ENCODE measurements at regions not wholly inside any gene's neighbourhood (a gene's known extent, or its start where the extent isn't known, plus 50 kb on each side); places are given as distances from the start of the nearest gene placed in this dataset.
"Not testable (repeated sequence)": the region's sequence is repeated elsewhere in the genome, so short reads cannot be mapped to it uniquely, and the experiment has no call there.

- no peaks in the 10 kb centered on the region for H3K4me1 Mint-ChIP-seq
- H3K27me3 Mint-ChIP-seq: peaks cover 21% of the 10 kb centered on the region
- H3K27ac Mint-ChIP-seq: no peak overlapping the region
- H3K36me3 Mint-ChIP-seq: no peaks in the 10 kb centered on the region
- H3K9me3 Mint-ChIP-seq (ENCODE audit: low read depth): no peaks in the 10 kb centered on the region
- DNase-seq: no peak
- CTCF ChIA-PET: no interaction called here
- no peak for ATAC-seq
- H3K4me3 Mint-ChIP-seq: no peak overlapping the region
Measured at GRCh38 chr9:90167914-90168313, 474.7 kb downstream of the DIRAS2 start.

GRCh38 chr9:90169490-90169889 is 473.1 kb downstream of the DIRAS2 start:
- CTCF ChIA-PET: no interaction called here
- H3K4me1 Mint-ChIP-seq: no peaks in the 10 kb centered on the region
- ATAC-seq (no peak), DNase-seq (no peak)
- H3K27me3 Mint-ChIP-seq: peaks cover 24% of the 10 kb centered on the region
- no peaks in the 10 kb centered on the region for H3K9me3 Mint-ChIP-seq (ENCODE audit: low read depth)
- no peaks in the 10 kb centered on the region for H3K36me3 Mint-ChIP-seq
- no peak overlapping the region for H3K4me3 Mint-ChIP-seq
- no peak overlapping the region for H3K27ac Mint-ChIP-seq

GRCh38 chr9:90173935-90174334 is 468.7 kb downstream of the DIRAS2 start:
- not testable (repeated sequence) for H3K9me3 Mint-ChIP-seq (ENCODE audit: low read depth); H3K36me3 Mint-ChIP-seq; H3K4me3 Mint-ChIP-seq; ATAC-seq; H3K27ac Mint-ChIP-seq; DNase-seq; H3K4me1 Mint-ChIP-seq
- CTCF ChIA-PET: interaction anchor here (0.7 kb wide), 1 partner anchor 747 kb away, joined by 3 read pairs; no protein-coding TSS in a partner anchor
- H3K27me3 Mint-ChIP-seq: peaks cover 14% of the 10 kb centered on the region

GRCh38 chr9:90174346-90174745 is 468.3 kb downstream of the DIRAS2 start:
- CTCF ChIA-PET: interaction anchor here (0.7 kb wide), 1 partner anchor 747 kb away, joined by 3 read pairs; no protein-coding TSS in a partner anchor
- H3K36me3 Mint-ChIP-seq; DNase-seq; H3K9me3 Mint-ChIP-seq (ENCODE audit: low read depth); H3K27ac Mint-ChIP-seq; ATAC-seq; H3K4me3 Mint-ChIP-seq; H3K4me1 Mint-ChIP-seq: not testable (repeated sequence)
- peaks cover 14% of the 10 kb centered on the region for H3K27me3 Mint-ChIP-seq

- Mint-ChIP-seq H3K4me3 (no peak overlapping the region), H3K9me3 (ENCODE audit: low read depth) (no peaks in the 10 kb centered on the region), H3K36me3 (no peaks in the 10 kb centered on the region), H3K27ac (no peak overlapping the region), H3K4me1 (no peaks in the 10 kb centered on the region), H3K27me3 (peaks cover 14% of the 10 kb centered on the region)
- CTCF ChIA-PET: no interaction called here
- no peak for DNase-seq
- ATAC-seq: no peak
Measured at GRCh38 chr9:90175257-90175656, 467.4 kb downstream of the DIRAS2 start.

- Mint-ChIP-seq H3K9me3 (ENCODE audit: low read depth) (no peaks in the 10 kb centered on the region), H3K4me1 (no peaks in the 10 kb centered on the region), H3K27ac (no peak overlapping the region), H3K4me3 (no peak overlapping the region), H3K36me3 (no peaks in the 10 kb centered on the region), H3K27me3 (peaks cover 12% of the 10 kb centered on the region)
- ATAC-seq: no peak
- no peak for DNase-seq
- CTCF ChIA-PET: no interaction called here
Measured at GRCh38 chr9:90175865-90176264, 466.8 kb downstream of the DIRAS2 start.

- no peak overlapping the region for H3K27ac Mint-ChIP-seq
- DNase-seq (no peak), ATAC-seq (no peak)
- H3K36me3 Mint-ChIP-seq: no peaks in the 10 kb centered on the region
- H3K4me3 Mint-ChIP-seq: no peak overlapping the region
- H3K4me1 Mint-ChIP-seq: no peaks in the 10 kb centered on the region
- CTCF ChIA-PET: interaction anchor here (0.5 kb wide), 1 partner anchor 130 kb away, joined by 5 read pairs; no protein-coding TSS in a partner anchor
- H3K9me3 Mint-ChIP-seq (ENCODE audit: low read depth): no peaks in the 10 kb centered on the region
- peaks cover 5% of the 10 kb centered on the region for H3K27me3 Mint-ChIP-seq
Measured at GRCh38 chr9:90176901-90177300, 465.7 kb downstream of the DIRAS2 start.

GRCh38 chr9:90180381-90180780 is 462.2 kb downstream of the DIRAS2 start:
- no peak overlapping the region for H3K4me3 Mint-ChIP-seq
- H3K4me1 Mint-ChIP-seq: no peaks in the 10 kb centered on the region
- no peak overlapping the region for H3K27ac Mint-ChIP-seq
- peaks cover 8% of the 10 kb centered on the region for H3K27me3 Mint-ChIP-seq
- no peak for DNase-seq
- H3K9me3 Mint-ChIP-seq (ENCODE audit: low read depth): no peaks in the 10 kb centered on the region
- no peak for ATAC-seq
- CTCF ChIA-PET: no interaction called here
- no peaks in the 10 kb centered on the region for H3K36me3 Mint-ChIP-seq

- ATAC-seq (no peak), DNase-seq (no peak)
- Mint-ChIP-seq H3K27me3 (peaks cover 38% of the 10 kb centered on the region), H3K4me1 (no peaks in the 10 kb centered on the region), H3K36me3 (no peaks in the 10 kb centered on the region), H3K9me3 (ENCODE audit: low read depth) (no peaks in the 10 kb centered on the region), H3K27ac (no peak overlapping the region), H3K4me3 (no peak overlapping the region)
- CTCF ChIA-PET: no interaction called here
Measured at GRCh38 chr9:90188656-90189055, 454.0 kb downstream of the DIRAS2 start.

- Mint-ChIP-seq H3K9me3 (ENCODE audit: low read depth) (no peaks in the 10 kb centered on the region), H3K36me3 (no peaks in the 10 kb centered on the region), H3K4me1 (no peaks in the 10 kb centered on the region), H3K27ac (no peak overlapping the region), H3K4me3 (no peak overlapping the region), H3K27me3 (peaks cover 38% of the 10 kb centered on the region)
- no peak for ATAC-seq
- CTCF ChIA-PET: no interaction called here
- no peak for DNase-seq
Measured at GRCh38 chr9:90189306-90189705, 453.3 kb downstream of the DIRAS2 start.

- H3K27ac Mint-ChIP-seq; H3K4me3 Mint-ChIP-seq; H3K4me1 Mint-ChIP-seq; ATAC-seq; H3K9me3 Mint-ChIP-seq (ENCODE audit: low read depth); CTCF ChIA-PET; H3K36me3 Mint-ChIP-seq: not testable (repeated sequence)
- DNase-seq: peak; percentile 58
- peaks cover 22% of the 10 kb centered on the region for H3K27me3 Mint-ChIP-seq
Measured at GRCh38 chr9:90192465-90192864, 450.2 kb downstream of the DIRAS2 start.

GRCh38 chr9:90198956-90199355 is 443.7 kb downstream of the DIRAS2 start:
- Mint-ChIP-seq H3K9me3 (ENCODE audit: low read depth) (peaks cover 4% of the 10 kb centered on the region), H3K27me3 (peaks cover 15% of the 10 kb centered on the region), H3K27ac (no peak overlapping the region), H3K4me1 (no peaks in the 10 kb centered on the region), H3K4me3 (no peak overlapping the region), H3K36me3 (no peaks in the 10 kb centered on the region)
- CTCF ChIA-PET: no interaction called here
- ATAC-seq (no peak), DNase-seq (no peak)

- peaks cover 20% of the 10 kb centered on the region for H3K27me3 Mint-ChIP-seq
- no peaks in the 10 kb centered on the region for H3K36me3 Mint-ChIP-seq
- ATAC-seq (no peak), DNase-seq (no peak)
- H3K9me3 Mint-ChIP-seq (ENCODE audit: low read depth): peaks cover 4% of the 10 kb centered on the region
- no peak overlapping the region for H3K27ac Mint-ChIP-seq
- CTCF ChIA-PET: no interaction called here
- H3K4me3 Mint-ChIP-seq: no peak overlapping the region
- no peaks in the 10 kb centered on the region for H3K4me1 Mint-ChIP-seq
Measured at GRCh38 chr9:90201766-90202165, 440.9 kb downstream of the DIRAS2 start.

GRCh38 chr9:90204128-90204831 is 438.3 kb downstream of the DIRAS2 start:
- no peak overlapping the region for H3K4me3 Mint-ChIP-seq
- CTCF ChIA-PET: no interaction called here
- no peaks in the 10 kb centered on the region for H3K4me1 Mint-ChIP-seq
- H3K27me3 Mint-ChIP-seq: peaks cover 11% of the 10 kb centered on the region
- no peak overlapping the region for H3K27ac Mint-ChIP-seq
- no peak for DNase-seq
- no peaks in the 10 kb centered on the region for H3K36me3 Mint-ChIP-seq
- H3K9me3 Mint-ChIP-seq (ENCODE audit: low read depth): no peaks in the 10 kb centered on the region
- no peak for ATAC-seq

- H3K27ac Mint-ChIP-seq; H3K4me1 Mint-ChIP-seq; DNase-seq; H3K27me3 Mint-ChIP-seq; H3K36me3 Mint-ChIP-seq; ATAC-seq; H3K9me3 Mint-ChIP-seq (ENCODE audit: low read depth); H3K4me3 Mint-ChIP-seq; CTCF ChIA-PET: not testable (repeated sequence)
Measured at GRCh38 chr9:90213045-90213444, 429.6 kb downstream of the DIRAS2 start.
